Peyer's patch (tissue), 4 donors: ENCODE measurements at regions not wholly inside any gene's neighbourhood (a gene's known extent, or its start where the extent isn't known, plus 50 kb on each side); places are given as distances from the start of the nearest gene placed in this dataset.

Experiments used
- CTCF ChIP-seq, 6 experiments: fragments of 450-650 bp in 4 of 6; fragments of 200-600 bp in 2 of 6; sonication (generic) in 1 of 6; IDR thresholded peaks; one replicate each; pipeline ENCODE4 v1.5.1; 2017 to 2019; ENCODE audit warnings: antibody characterized with exemption in 6 of 6, mild to moderate bottlenecking in 3 of 6, moderate library complexity in 1 of 6
- POLR2A ChIP-seq, 2 donors: fragments of 450-650 bp; IDR thresholded peaks; one replicate each; pipeline ENCODE4 v1.5.1; 2017; ENCODE audit warnings: antibody characterized with exemption in 2 of 2, mild to moderate bottlenecking in 2 of 2, moderate library complexity in 2 of 2

- no peak for TF ChIP-seq CTCF (IDR thresholded peaks at IDR 0.05)
- no peak for TF ChIP-seq POLR2A (IDR thresholded peaks at IDR 0.05)
Observed at GRCh38 chr15:29355477-29355876, 85.9 kb upstream of the NSMCE3 start.
